Progenitor cell of endocrine pancreas (in vitro differentiated cells): ENCODE measurements at regions not wholly inside any gene's neighbourhood (a gene's known extent, or its start where the extent isn't known, plus 50 kb on each side); places are given as distances from the start of the nearest gene placed in this dataset.

Source experiments
- DNase-seq: peaks from one replicate; pipeline ENCODE4 v3.0.0; 2021; ENCODE audit warnings: low spot score; ENCODE audit not compliant: unreplicated experiment
- H3K27ac Mint-ChIP-seq: 2 replicates; pipeline ENCODE4 v1.8.0; 2021; ENCODE audit warnings: mild to moderate bottlenecking, moderate library complexity, mixed read lengths
- H3K27me3 Mint-ChIP-seq: 2 replicates; pipeline ENCODE4 v1.8.0; 2021; ENCODE audit warnings: mixed read lengths
- H3K36me3 Mint-ChIP-seq: 2 replicates; pipeline ENCODE4 v1.8.0; 2022; ENCODE audit warnings: mixed read lengths; ENCODE audit not compliant: insufficient read depth
- H3K4me1 Mint-ChIP-seq: 2 replicates; pipeline ENCODE4 v1.8.0; 2021; ENCODE audit warnings: low read depth, mixed read lengths
- H3K4me3 Mint-ChIP-seq: 2 replicates; pipeline ENCODE4 v1.8.0; 2021; ENCODE audit warnings: low read depth, mild to moderate bottlenecking, moderate library complexity, mixed read lengths
- H3K9me3 Mint-ChIP-seq: 2 replicates; pipeline ENCODE4 v1.8.0; 2021; ENCODE audit warnings: low read depth, mixed read lengths
- TF ChIP-seq, protein P1 (sequence below): fragments of 200-600 bp; sonication (generic); IDR thresholded peaks from one replicate; pipeline ENCODE4 v1.5.0; 2021; ENCODE audit warnings: antibody characterized with exemption, mild to moderate bottlenecking; ENCODE audit not compliant: unreplicated experiment

DNA sequence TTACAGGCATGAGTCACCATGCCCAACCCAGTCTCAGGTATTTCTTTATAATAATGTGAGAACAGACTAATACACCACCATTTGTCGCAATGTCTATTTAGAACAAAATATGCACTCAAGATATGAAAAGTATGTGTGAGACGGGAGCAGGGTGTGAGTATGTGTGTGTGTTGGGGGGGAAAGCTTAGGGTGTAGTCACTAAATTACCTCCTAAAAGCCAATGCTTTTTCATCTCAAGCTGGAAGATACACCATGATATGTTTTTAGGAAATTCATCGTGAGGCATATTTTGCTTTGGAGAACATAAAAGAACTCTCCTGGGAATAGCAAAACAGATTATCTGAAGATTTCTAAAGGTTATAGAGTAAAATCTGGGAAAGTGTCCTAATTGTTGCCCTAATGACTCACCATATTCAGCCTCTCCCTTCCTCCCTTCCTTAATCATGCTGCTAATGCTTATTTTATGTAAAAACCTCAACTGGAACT is 262.7 kb downstream of the PDHA2 start:
- Mint-ChIP-seq H3K27me3 (no peaks in the 10 kb centered on the region), H3K27ac (no peak overlapping the region), H3K9me3 (peaks cover 26% of the 10 kb centered on the region), H3K4me1 (peaks cover 17% of the 10 kb centered on the region), H3K36me3 (peaks cover 16% of the 10 kb centered on the region), H3K4me3 (no peak overlapping the region)
- TF ChIP-seq, protein P1, sequence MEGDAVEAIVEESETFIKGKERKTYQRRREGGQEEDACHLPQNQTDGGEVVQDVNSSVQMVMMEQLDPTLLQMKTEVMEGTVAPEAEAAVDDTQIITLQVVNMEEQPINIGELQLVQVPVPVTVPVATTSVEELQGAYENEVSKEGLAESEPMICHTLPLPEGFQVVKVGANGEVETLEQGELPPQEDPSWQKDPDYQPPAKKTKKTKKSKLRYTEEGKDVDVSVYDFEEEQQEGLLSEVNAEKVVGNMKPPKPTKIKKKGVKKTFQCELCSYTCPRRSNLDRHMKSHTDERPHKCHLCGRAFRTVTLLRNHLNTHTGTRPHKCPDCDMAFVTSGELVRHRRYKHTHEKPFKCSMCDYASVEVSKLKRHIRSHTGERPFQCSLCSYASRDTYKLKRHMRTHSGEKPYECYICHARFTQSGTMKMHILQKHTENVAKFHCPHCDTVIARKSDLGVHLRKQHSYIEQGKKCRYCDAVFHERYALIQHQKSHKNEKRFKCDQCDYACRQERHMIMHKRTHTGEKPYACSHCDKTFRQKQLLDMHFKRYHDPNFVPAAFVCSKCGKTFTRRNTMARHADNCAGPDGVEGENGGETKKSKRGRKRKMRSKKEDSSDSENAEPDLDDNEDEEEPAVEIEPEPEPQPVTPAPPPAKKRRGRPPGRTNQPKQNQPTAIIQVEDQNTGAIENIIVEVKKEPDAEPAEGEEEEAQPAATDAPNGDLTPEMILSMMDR, result no peak
- no peak for DNase-seq

GRCh38 chr4:96103086-96103485 is 263.2 kb downstream of the PDHA2 start:
- Mint-ChIP-seq H3K27ac (peak overlapping the region; percentile 22), H3K4me1 (peaks cover 17% of the 10 kb centered on the region), H3K9me3 (peaks cover 27% of the 10 kb centered on the region), H3K4me3 (no peak overlapping the region), H3K27me3 (no peaks in the 10 kb centered on the region), H3K36me3 (peaks cover 18% of the 10 kb centered on the region)
- no peak for DNase-seq
- TF ChIP-seq, protein P1, result no peak

- peaks cover 33% of the 10 kb centered on the region for H3K9me3 Mint-ChIP-seq
- TF ChIP-seq, protein P1, result no peak
- peaks cover 7% of the 10 kb centered on the region for H3K36me3 Mint-ChIP-seq
- peaks cover 8% of the 10 kb centered on the region for H3K4me1 Mint-ChIP-seq
- H3K27ac Mint-ChIP-seq, result no peak overlapping the region
- H3K4me3 Mint-ChIP-seq, result no peak overlapping the region
- no peak for DNase-seq
- no peaks in the 10 kb centered on the region for H3K27me3 Mint-ChIP-seq
Measured at GRCh38 chr4:96108146-96108545, 268.3 kb downstream of the PDHA2 start.

- DNase-seq, result no peak
- H3K36me3 Mint-ChIP-seq, result peaks cover 4% of the 10 kb centered on the region
- no peaks in the 10 kb centered on the region for H3K27me3 Mint-ChIP-seq
- TF ChIP-seq, protein P1, result no peak
- H3K27ac Mint-ChIP-seq, result no peak overlapping the region
- H3K4me1 Mint-ChIP-seq, result peaks cover 8% of the 10 kb centered on the region
- H3K4me3 Mint-ChIP-seq, result no peak overlapping the region
- peaks cover 26% of the 10 kb centered on the region for H3K9me3 Mint-ChIP-seq
Measured at GRCh38 chr4:96112631-96113030, 272.7 kb downstream of the PDHA2 start.

DNA sequence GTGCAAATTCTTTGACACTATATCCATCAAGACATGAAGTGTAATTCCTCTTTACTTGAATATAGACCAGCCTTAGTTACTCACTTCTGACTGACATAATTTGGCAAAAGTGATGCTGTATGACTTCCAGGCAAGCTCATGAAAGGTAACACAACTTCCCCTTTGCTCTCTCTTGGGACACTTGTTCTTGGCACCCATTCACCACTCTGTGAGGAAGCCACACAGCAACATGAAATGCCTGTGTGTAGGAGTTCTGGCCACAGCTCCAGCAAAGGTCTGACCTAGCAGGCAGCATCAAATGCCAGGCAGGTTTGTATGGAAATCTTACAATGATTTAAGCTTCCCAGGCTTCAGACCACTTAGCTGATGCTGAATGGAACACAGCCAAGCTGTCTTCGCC is 280.3 kb downstream of the PDHA2 start:
- Mint-ChIP-seq H3K4me3 (no peak overlapping the region), H3K36me3 (no peaks in the 10 kb centered on the region), H3K27ac (no peak overlapping the region), H3K9me3 (peaks cover 10% of the 10 kb centered on the region), H3K27me3 (no peaks in the 10 kb centered on the region), H3K4me1 (peaks cover 11% of the 10 kb centered on the region)
- no peak for DNase-seq
- TF ChIP-seq, protein P1, result no peak
